Caco-2 (cell line): ENCODE measurements at regions not wholly inside any gene's neighbourhood (a gene's known extent, or its start where the extent isn't known, plus 50 kb on each side); places are given as distances from the start of the nearest gene placed in this dataset.

ENCODE experiments used
- BruUV-seq: library from RNA; stranded (reverse); fragments of 400-500 nt; replicated peaks from 2 replicates; lab custom pipeline; 2021; lab: Mats Ljungman, UMichigan
- CTCF ChIA-PET: fragments of 300-600 bp; sonication (Branson Sonifier 250); formaldehyde crosslinking; loops from one replicate; lab custom pipeline; 2022; ENCODE audit warnings: antibody characterized with exemption; lab: Charles Lee
- POLR2A ChIA-PET: fragments of 300-600 bp; sonication (Branson Sonifier 250); formaldehyde crosslinking; loops from one replicate; lab custom pipeline; 2022; ENCODE audit warnings: antibody characterized with exemption; lab: Charles Lee
- DNase-seq, 2 experiments: peaks; one replicate each; pipeline versions ENCODE4 v3.0.0 to v3.0.0-alpha.2; 2020 to 2022
- H3K27me3 ChIP-seq: replicated peaks from 2 replicates; pipeline ENCODE4 v1.6.0; 2011; ENCODE audit warnings: low read length; ENCODE audit not compliant: control insufficient read depth, insufficient read depth
- H3K36me3 ChIP-seq: 2 replicates; pipeline ENCODE4 v1.5.1; 2011; ENCODE audit warnings: low read length; ENCODE audit not compliant: control insufficient read depth, insufficient read depth
- H3K4me1 ChIP-seq: fragments of 250-450 bp; sonication (Bioruptor Pico); 2 replicates; pipeline ENCODE4 v1.5.1; 2020; ENCODE audit warnings: mild to moderate bottlenecking
- H3K4me3 ChIP-seq: 2 replicates; pipeline ENCODE4 v1.5.1; 2011; ENCODE audit warnings: low read depth, mild to moderate bottlenecking, control low read depth, low read length
- H3K9me3 ChIP-seq: fragments of 250-450 bp; sonication (Bioruptor Pico); 2 replicates; pipeline ENCODE4 v1.5.1; 2020; ENCODE audit warnings: mild to moderate bottlenecking, moderate library complexity
- H3K27ac Mint-ChIP-seq: one replicate; pipeline ENCODE4 v1.8.0; 2022; ENCODE audit warnings: mixed read lengths; ENCODE audit not compliant: unreplicated experiment
- H3K27me3 Mint-ChIP-seq: one replicate; pipeline ENCODE4 v1.8.0; 2022; ENCODE audit warnings: mixed read lengths; ENCODE audit not compliant: insufficient read depth, unreplicated experiment
- H3K36me3 Mint-ChIP-seq: one replicate; pipeline ENCODE4 v1.8.0; 2022; ENCODE audit warnings: mild to moderate bottlenecking, mixed read lengths; ENCODE audit not compliant: insufficient read depth, unreplicated experiment
- H3K4me1 Mint-ChIP-seq: one replicate; pipeline ENCODE4 v1.8.0; 2022; ENCODE audit warnings: low read depth, mixed read lengths; ENCODE audit not compliant: unreplicated experiment
- H3K4me3 Mint-ChIP-seq: one replicate; pipeline ENCODE4 v1.8.0; 2022; ENCODE audit warnings: mild to moderate bottlenecking, moderate library complexity, mixed read lengths; ENCODE audit not compliant: unreplicated experiment
- H3K9me3 Mint-ChIP-seq: one replicate; pipeline ENCODE4 v1.8.0; 2022; ENCODE audit warnings: mixed read lengths; ENCODE audit not compliant: unreplicated experiment
- intact Hi-C: fragments of 100-400 bp; cut with micrococcal nuclease; formaldehyde crosslinking; loops from one replicate; pipeline ENCODE4 v1.10.0; 2022; ENCODE audit not compliant: unreplicated experiment
- TF ChIP-seq, protein P1 (sequence below), 2 experiments: fragments of 200-600 bp in 1 of 2; IDR thresholded peaks; 1 replicate in 1 of 2; 2 replicates in 1 of 2; pipeline versions ENCODE4 v1.5.1 to v1.8.0; 2011 to 2022; ENCODE audit warnings: antibody characterized with exemption in 1 of 2, control low read depth in 1 of 2, inconsistent platforms in 1 of 2, low read depth in 1 of 2, low read length in 1 of 2, mild to moderate bottlenecking in 1 of 2, moderate library complexity in 1 of 2; ENCODE audit not compliant: insufficient read depth in 1 of 2, severe bottlenecking in 1 of 2, unreplicated experiment in 1 of 2

DNA sequence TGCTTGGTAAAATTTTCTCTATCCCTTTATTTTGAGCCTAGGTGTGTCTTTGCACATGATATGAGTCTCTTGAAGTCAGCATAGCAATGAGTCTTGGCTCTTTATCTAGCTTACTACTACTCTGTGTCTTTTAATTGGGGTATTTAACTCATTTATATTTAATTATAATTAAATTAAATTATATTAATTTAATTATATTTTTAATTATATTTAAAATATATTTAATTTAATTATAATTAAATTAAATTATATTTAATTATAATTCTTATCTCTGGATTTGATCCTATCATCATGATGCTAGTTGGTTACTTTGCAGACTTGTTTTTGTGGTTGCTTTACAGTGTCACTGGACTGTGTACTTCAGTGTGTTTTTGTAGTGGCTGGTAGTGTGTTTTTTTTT is 201.2 kb upstream of the ITM2A start:
- intact Hi-C loops: no loop called here
- Mint-ChIP-seq H3K36me3 (no peaks in the 10 kb centered on the region), H3K4me1 (no peaks in the 10 kb centered on the region), H3K27ac (no peak overlapping the region), H3K27me3 (no peaks in the 10 kb centered on the region), H3K9me3 (no peaks in the 10 kb centered on the region), H3K4me3 (no peak overlapping the region)
- Histone ChIP-seq H3K27me3 (no peaks in the 10 kb centered on the region), H3K4me1 (no peaks in the 10 kb centered on the region), H3K4me3 (no peak overlapping the region), H3K36me3 (no peaks in the 10 kb centered on the region), H3K9me3 (no peaks in the 10 kb centered on the region)
- ChIA-PET CTCF (no interaction called here), POLR2A (no interaction called here)
- TF ChIP-seq, protein P1, sequence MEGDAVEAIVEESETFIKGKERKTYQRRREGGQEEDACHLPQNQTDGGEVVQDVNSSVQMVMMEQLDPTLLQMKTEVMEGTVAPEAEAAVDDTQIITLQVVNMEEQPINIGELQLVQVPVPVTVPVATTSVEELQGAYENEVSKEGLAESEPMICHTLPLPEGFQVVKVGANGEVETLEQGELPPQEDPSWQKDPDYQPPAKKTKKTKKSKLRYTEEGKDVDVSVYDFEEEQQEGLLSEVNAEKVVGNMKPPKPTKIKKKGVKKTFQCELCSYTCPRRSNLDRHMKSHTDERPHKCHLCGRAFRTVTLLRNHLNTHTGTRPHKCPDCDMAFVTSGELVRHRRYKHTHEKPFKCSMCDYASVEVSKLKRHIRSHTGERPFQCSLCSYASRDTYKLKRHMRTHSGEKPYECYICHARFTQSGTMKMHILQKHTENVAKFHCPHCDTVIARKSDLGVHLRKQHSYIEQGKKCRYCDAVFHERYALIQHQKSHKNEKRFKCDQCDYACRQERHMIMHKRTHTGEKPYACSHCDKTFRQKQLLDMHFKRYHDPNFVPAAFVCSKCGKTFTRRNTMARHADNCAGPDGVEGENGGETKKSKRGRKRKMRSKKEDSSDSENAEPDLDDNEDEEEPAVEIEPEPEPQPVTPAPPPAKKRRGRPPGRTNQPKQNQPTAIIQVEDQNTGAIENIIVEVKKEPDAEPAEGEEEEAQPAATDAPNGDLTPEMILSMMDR (IDR thresholded peaks at IDR 0.05; ENCODE audit: insufficient read depth in 1 of 2, low read depth in 1 of 2, low read length in 1 of 2, severe bottlenecking in 1 of 2, unreplicated experiment in 1 of 2): no peak
- BruUV-seq: no TSS peak
- no peak for DNase-seq

DNA sequence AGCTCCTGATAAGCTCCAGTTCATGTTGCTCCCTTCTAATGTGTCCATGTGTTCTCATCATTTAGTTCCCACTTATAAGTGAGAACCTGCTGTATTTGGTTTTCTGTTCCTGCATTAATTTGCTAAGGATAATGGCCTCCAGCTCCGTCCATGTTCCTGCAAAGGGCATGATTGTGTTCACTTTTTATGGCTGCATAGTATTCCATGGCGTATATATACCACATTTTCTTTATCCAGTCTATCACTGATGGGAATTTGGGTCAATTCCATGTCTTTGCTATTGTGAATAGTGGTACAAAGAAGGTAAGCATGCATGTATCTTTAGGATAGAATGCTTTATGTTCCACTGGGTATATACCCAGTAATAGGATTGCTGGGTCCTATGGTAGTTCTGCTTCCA is 197.2 kb upstream of the ITM2A start:
- H3K9me3 ChIP-seq: no peaks in the 10 kb centered on the region
- H3K27me3 ChIP-seq: no peaks in the 10 kb centered on the region
- Mint-ChIP-seq H3K36me3 (no peaks in the 10 kb centered on the region), H3K9me3 (no peaks in the 10 kb centered on the region), H3K4me1 (no peaks in the 10 kb centered on the region), H3K27me3 (no peaks in the 10 kb centered on the region), H3K27ac (no peak overlapping the region), H3K4me3 (no peak overlapping the region)
- ChIA-PET CTCF (no interaction called here), POLR2A (no interaction called here)
- intact Hi-C loops: no loop called here
- TF ChIP-seq, protein P1 (IDR thresholded peaks at IDR 0.05; ENCODE audit: insufficient read depth in 1 of 2, low read depth in 1 of 2, low read length in 1 of 2, severe bottlenecking in 1 of 2, unreplicated experiment in 1 of 2): no peak
- DNase-seq: no peak
- no peaks in the 10 kb centered on the region for H3K4me1 ChIP-seq
- no TSS peak for BruUV-seq
- no peak overlapping the region for H3K4me3 ChIP-seq
- no peaks in the 10 kb centered on the region for H3K36me3 ChIP-seq

DNA sequence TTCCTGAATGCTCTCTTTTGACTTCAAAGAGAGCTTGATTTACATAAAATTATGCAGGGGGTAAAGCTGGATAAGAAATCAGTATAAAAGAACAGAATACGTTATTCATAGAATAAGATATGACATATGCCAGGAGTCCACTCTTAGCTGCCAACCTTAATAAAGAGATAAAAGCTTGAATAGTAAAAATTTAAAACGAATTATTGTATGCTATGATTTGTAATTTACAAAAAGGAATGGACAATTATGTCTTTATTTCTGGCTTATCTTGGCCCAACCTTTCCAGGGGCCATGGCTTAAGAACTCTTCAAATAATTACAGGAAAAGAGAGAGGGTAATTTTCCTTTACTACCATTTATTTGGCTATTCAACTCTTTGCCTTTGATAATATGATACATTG is 192.2 kb upstream of the ITM2A start:
- H3K27me3 Mint-ChIP-seq: no peaks in the 10 kb centered on the region
- H3K27ac Mint-ChIP-seq: no peak overlapping the region

More for the DNA sequence above, 192.2 kb upstream of the ITM2A start:
- Mint-ChIP-seq H3K4me1 (no peaks in the 10 kb centered on the region), H3K9me3 (peaks cover 9% of the 10 kb centered on the region), H3K36me3 (no peaks in the 10 kb centered on the region), H3K4me3 (no peak overlapping the region)
- Histone ChIP-seq H3K27me3 (no peaks in the 10 kb centered on the region), H3K9me3 (no peaks in the 10 kb centered on the region), H3K4me3 (no peak overlapping the region), H3K36me3 (no peaks in the 10 kb centered on the region), H3K4me1 (no peaks in the 10 kb centered on the region)
- DNase-seq: no peak
- BruUV-seq: no TSS peak
- CTCF ChIA-PET: no interaction called here
- TF ChIP-seq, protein P1 (IDR thresholded peaks at IDR 0.05; ENCODE audit: insufficient read depth in 1 of 2, low read depth in 1 of 2, low read length in 1 of 2, severe bottlenecking in 1 of 2, unreplicated experiment in 1 of 2): no peak
- POLR2A ChIA-PET: no interaction called here
- intact Hi-C loops: no loop called here
